MM.1S (cell line): ENCODE measurements at regions not wholly inside any gene's neighbourhood (a gene's known extent, or its start where the extent isn't known, plus 50 kb on each side); places are given as distances from the start of the nearest gene placed in this dataset.

Source experiments
- CTCF ChIP-seq: fragments of 300-600 bp; sonication (generic); IDR thresholded peaks from 2 replicates; pipeline ENCODE4 v1.5.1; 2016; ENCODE audit warnings: antibody characterized with exemption, low read length, mixed read lengths
- EZH2 ChIP-seq: fragments of 300-600 bp; sonication (generic); optimal IDR thresholded peaks from 2 replicates; pipeline ENCODE3; 2017; ENCODE audit warnings: low read depth, mild to moderate bottlenecking, antibody characterized with exemption, low read length, mixed read lengths
- EZH2phosphoT487 ChIP-seq: fragments of 300-600 bp; sonication (generic); IDR thresholded peaks from 2 replicates; pipeline ENCODE4 v1.6.1; 2018; ENCODE audit warnings: antibody characterized with exemption, low read length

GRCh38 chr10:3471927-3472286, 299.3 kb upstream of the PITRM1 start:
- no peak for TF ChIP-seq EZH2
- no peak for TF ChIP-seq CTCF
- TF ChIP-seq EZH2phosphoT487, result no peak
